ENCODE measurements at regions not wholly inside any gene's neighbourhood (a gene's known extent, or its start where the extent isn't known, plus 50 kb on each side); places are given as distances from the start of the nearest gene placed in this dataset.

DNA sequence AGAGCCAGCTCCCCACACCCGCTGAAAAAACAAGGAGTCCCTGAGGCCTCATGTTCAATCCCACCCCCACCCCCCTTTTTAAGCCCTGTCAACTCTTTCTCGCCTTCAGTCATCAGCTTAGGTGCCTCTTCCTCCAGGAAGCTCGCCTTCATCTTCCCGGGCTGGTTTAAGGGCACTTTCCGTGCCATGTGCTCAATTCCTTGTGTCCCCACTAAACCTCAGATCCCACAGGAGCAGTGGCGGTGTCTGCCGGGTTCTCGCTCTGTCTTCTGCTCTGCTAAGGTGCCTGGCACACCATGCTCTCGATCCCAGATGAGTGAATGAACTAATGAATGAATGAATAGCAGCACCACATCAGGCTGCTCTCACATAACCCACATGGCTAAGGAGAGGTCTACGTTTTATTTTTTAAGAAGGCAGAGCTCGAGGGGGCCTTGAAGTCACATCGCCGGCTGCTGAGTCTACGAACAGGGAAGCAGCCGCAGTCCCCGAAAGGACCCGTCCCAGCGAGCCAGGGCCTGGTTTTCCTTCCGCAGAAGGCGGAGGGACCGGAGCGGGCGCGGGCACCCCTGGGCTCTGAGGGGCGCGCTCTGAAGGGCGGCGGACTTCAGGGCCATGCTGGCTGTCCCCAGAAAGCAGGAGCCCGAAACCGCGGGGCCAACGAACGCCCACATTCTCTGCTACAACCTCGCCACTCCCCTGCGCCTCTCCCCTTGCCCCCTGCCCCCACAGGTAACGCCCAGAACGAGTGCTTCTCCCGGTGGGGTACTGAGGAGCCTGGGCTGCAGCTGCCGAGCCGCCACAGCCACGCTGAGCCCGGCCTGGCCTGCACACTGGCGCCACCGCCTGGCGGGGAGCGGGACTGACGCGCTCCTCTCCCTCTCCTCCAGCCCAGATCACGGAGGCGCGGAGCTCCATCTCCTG lies 73.4 kb upstream of the KCNMA1 start:
- DNase-seq (ENCODE audit: low read depth), result peak; percentile 29

DNA sequence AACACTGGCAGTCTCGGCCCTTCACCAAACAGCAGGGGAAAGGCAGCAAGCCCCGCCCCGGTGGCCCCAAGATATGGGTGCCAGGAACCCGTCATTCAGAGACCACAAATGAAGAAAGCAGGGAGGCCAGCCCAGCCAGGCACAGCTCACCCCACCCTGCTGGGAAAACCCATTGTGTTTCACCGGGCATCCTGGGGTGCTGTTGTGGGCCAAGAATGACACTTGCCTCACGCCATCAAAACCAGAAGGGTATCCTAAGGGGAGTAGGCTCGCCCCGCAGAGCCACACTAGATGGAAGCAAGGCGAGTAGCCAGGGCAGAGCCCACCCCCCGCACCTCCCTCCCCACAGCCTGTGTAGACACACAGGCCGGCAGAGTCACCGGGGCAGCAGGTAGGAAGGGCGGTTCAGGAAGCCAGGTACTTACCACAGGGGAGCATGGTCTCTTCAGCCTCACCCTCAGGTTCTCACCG lies 72.5 kb upstream of the KCNMA1 start:
- DNase-seq (ENCODE audit: low read depth), result no peak

DNA sequence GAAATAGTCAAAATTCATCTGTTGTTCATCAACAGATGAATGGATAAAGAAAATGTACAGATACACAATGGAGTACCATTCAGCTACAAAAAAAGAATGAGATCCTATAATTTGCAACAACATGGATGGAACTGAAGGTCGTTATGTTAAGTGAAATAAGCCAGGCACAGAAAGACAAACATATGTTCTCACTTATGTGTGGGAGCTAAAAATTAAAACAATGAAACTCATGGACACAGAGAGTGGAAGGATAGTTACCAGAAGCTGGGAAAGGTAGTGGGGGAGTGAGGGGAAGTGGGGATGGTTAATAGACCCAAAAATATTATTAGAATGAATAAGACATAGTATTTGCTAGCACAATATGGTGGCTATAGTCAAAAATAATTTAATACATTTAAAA lies 70.0 kb upstream of the KCNMA1 start:
- no peak for DNase-seq (ENCODE audit: low read depth)

DNA sequence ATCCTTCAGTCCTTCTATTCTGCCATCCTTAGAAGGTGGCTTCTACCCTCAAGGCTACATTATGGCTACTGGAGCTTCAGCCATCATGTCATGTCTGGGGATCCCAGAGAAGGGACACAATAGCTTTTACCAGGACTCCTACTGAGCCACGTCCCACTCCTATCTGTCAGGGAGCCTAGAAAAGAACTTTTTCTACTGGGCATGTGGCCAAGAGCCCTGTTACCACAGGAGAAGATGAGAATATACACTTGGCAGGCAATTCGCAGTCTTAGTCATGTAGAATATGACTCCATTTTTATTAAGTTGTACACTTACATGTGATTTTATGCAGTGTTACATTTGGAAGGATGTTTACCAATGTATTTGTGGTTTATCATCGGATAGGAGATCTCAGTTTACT lies 64.6 kb upstream of the KCNMA1 start:
- peak; percentile 57 for DNase-seq (ENCODE audit: low read depth)

DNA sequence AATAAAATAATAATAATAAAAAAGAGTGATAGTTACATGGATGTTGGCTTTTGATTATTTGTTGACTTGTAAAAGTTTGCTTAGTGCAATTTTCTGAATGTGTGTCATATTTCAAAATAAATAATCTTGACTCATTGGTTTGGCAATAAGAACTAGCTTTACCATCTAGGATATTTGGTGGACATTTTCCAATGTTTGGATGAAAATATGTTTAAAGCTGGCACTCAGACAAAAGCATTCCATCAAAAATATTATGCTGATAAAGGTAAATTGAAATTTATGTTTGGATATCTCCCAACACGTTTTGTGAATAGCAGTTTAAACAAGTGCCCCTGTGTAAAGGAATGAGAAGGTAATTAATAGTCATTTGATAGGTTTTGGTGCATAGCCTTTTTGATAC lies 62.5 kb upstream of the KCNMA1 start:
- DNase-seq (ENCODE audit: low read depth), result no peak

DNA sequence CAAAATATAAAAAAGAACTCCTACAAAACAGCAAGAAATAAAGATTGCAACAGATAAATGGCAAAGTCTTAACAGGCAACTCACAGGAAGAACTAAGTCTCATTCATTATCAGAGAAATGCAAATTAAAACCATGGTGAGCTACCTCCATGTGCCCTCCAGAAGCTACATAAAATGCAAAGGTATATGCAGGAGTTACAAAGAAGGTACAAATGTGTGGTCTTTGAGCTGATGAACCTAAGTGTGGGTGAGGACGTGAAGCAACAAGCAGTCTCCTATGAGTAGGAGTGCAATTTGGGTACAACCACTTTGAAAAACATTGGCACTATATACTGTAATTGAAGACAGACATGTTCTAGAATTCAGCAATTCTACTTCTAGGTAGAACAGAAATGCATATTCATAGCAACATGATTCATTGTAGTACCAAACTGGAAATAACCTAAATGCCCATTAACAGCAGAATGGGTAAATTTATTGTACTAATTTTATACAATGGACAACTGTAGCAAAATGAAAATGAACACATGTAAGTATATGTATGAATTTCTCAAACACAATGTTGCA lies 61.6 kb upstream of the KCNMA1 start:
- DNase-seq (ENCODE audit: low read depth), result no peak

DNA sequence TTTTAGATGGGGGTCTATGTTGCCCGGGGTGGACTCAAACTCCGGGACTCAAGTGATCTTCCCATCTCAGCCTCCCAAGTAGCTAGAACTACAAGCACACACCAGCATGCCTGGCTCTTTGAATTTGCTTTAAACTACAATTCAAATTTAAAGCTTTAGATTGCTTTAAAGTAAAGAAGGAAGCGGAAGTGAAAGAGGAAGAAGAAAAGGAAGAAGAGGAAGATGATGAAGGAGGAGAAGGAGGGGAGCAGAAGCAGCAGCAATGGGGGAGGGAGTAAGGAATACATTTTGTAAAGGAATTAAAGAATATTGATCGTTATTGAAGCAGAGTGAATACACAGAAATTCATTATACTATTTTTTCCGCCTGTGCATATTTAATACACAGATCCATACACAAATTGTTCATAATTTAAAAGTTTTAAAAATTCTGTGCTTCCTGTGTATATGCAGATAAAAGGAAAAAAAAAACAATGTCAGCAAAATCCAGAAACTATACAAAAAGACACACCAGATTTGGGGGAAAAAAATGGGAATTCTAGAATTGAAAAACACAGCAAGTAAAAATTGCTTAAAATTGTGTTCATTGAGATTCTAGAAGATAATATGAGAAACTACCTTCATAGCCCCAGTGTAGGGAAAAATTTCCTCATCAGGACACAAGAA lies 60.8 kb upstream of the KCNMA1 start:
- no peak for DNase-seq (ENCODE audit: low read depth)

DNA sequence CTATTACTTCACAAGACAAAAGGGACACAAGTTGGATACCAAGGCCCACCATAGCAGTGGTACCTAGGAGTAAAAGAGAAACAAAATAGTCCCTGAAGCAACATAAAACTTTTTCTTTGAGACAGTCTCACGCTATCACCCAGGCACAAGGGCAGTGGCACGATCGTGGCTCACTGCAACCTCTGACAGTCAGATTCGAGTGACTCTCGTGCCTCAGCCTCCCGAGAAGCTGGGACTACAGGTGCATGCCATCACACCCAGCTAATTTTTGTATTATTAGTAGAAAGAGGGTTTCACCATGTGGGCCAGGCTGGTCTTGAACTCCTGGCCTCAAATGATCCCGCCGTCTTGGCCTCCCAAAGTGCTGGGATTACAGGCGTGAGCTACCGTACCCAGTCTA lies 59.0 kb upstream of the KCNMA1 start:
- no peak for DNase-seq (ENCODE audit: low read depth)

DNA sequence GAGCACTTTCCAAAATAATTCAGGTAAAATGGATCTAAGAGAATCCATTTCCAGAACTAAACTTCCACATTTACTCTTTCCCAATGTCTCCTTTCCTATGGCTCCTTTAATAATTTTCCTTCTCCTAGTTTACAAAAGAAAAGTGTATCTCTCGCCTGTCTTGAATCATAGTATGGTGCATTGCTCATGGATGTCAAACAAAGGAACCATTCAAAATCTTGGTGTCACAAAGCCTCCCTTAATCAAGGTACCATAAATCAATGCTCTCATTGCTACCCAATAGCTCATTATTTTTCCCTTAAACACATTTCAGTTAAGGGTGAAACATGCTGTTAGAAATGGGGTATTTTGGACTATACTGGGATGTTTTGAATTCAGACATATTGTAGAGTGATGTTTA lies 57.6 kb upstream of the KCNMA1 start:
- no peak for DNase-seq (ENCODE audit: low read depth)

DNA sequence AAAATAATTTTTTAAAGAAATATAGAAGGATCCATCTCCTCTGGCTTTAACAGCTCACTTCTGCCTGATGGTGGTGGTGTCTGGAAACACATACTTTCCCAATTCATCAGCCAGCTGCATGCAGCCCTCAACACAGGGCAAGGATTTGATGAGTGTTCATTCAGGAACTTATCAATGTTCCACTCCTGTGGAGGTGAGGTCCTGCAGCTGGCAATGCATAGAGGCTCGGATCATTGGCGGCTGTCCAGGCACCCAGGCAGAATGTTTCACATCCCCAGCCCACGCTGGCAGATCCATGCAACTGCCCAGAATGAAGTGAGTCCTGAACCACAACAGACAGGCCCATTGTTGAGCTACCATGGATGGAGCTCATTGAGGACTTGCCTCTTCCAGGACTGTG lies 55.2 kb upstream of the KCNMA1 start:
- DNase-seq (ENCODE audit: low read depth), result no peak

DNA sequence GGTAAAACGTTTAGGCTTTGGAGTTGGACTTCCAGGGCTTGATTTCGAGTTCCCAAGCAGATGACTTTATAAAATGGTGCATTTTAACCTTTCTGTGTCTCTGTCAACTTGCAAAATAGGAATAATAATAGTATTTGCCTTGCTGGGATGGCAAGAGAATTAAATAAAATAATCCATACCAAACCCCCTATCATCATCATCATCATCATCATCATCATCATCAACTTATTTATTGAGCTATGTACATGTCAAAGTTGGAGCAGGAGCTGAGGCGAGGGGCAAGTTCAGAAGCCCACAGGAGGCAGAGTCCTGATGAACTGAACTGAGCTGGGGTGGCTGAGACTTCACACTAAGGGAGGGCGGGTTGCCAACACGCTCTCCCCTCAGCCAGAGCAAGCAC lies 51.7 kb upstream of the KCNMA1 start:
- DNase-seq (ENCODE audit: low read depth), result no peak

DNA sequence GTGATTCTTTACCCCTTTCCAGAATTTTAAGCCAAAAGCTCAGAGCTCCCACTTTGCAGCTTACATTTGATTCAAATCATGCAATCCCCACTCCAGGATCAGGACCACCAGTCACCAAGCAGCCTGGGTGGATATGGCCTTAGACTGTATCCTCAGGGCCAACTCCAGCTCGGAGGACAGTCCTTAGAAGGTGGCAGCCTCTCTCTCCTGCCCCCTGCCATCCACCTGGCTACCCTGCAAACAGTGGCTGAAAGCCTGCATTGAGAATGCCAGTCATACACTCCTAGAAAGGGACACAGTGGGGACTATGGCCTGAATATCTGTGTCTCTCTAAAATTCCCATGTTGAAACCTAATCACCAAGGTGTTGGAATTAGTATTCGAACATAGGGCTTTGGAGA lies 50.0 kb upstream of the KCNMA1 start:
- DNase-seq (ENCODE audit: low read depth), result no peak
